Stimulated activated CD8-positive, alpha-beta memory T cell treated with anti-CD3 and anti-CD28 coated beads, Interleukin-12 subunit alpha, Interleukin-12 subunit beta, amount 100 ng/mL, for 4 hours (primary cell): ENCODE measurements at regions not wholly inside any gene's neighbourhood (a gene's known extent, or its start where the extent isn't known, plus 50 kb on each side); places are given as distances from the start of the nearest gene placed in this dataset.

Experiments
- DNase-seq: peaks from one replicate; pipeline ENCODE4 v3.0.0-alpha.2; 2020; ENCODE audit warnings: low read depth

- DNase-seq, result no peak
These were observed 543.0 kb downstream of the SPRY1 start for GRCh38 chr4:123939621-123940020.

GRCh38 chr4:123940604-123941003, 544.0 kb downstream of the SPRY1 start:
- DNase-seq, result no peak

- no peak for DNase-seq
These were observed 544.7 kb downstream of the SPRY1 start for GRCh38 chr4:123941306-123941705.

- no peak for DNase-seq
These were observed 547.4 kb downstream of the SPRY1 start for GRCh38 chr4:123943976-123944375.

- DNase-seq, result no peak
These were observed 548.7 kb downstream of the SPRY1 start for GRCh38 chr4:123945301-123945700.

GRCh38 chr4:123950530-123950929, 553.9 kb downstream of the SPRY1 start:
- no peak for DNase-seq

GRCh38 chr4:123952530-123953274, 556.1 kb downstream of the SPRY1 start:
- no peak for DNase-seq

- no peak for DNase-seq
These were observed 557.0 kb downstream of the SPRY1 start for GRCh38 chr4:123953566-123953965.

- DNase-seq, result no peak
These were observed 557.6 kb downstream of the SPRY1 start for GRCh38 chr4:123954220-123954619.

- DNase-seq, result no peak
These were observed 558.7 kb downstream of the SPRY1 start for GRCh38 chr4:123955167-123955800.

GRCh38 chr4:123956204-123956603, 559.6 kb downstream of the SPRY1 start:
- no peak for DNase-seq

- no peak for DNase-seq
These were observed 570.6 kb downstream of the SPRY1 start for GRCh38 chr4:123966990-123967769.

- no peak for DNase-seq
These were observed 575.4 kb downstream of the SPRY1 start for GRCh38 chr4:123972031-123972430.

GRCh38 chr4:123974386-123975149, 578.0 kb downstream of the SPRY1 start:
- no peak for DNase-seq

GRCh38 chr4:123976285-123976684, 579.7 kb downstream of the SPRY1 start:
- DNase-seq, result no peak

GRCh38 chr4:123976819-123977218, 580.2 kb downstream of the SPRY1 start:
- no peak for DNase-seq

- no peak for DNase-seq
These were observed 581.1 kb downstream of the SPRY1 start for GRCh38 chr4:123977641-123978081.

- DNase-seq, result no peak
These were observed 582.0 kb downstream of the SPRY1 start for GRCh38 chr4:123978637-123979036.

GRCh38 chr4:123980736-123981300, 584.2 kb downstream of the SPRY1 start:
- no peak for DNase-seq

- no peak for DNase-seq
These were observed 588.3 kb downstream of the SPRY1 start for GRCh38 chr4:123984886-123985285.

GRCh38 chr4:123986268-123986798, 589.7 kb downstream of the SPRY1 start:
- no peak for DNase-seq

- DNase-seq, result no peak
These were observed 590.8 kb downstream of the SPRY1 start for GRCh38 chr4:123987408-123987807.
